ENCODE measurements at regions not wholly inside any gene's neighbourhood (a gene's known extent, or its start where the extent isn't known, plus 50 kb on each side); places are given as distances from the start of the nearest gene placed in this dataset.

GRCh38 chr1:47491341-47491753 lies 53.5 kb downstream of the FOXD2 start:
- no peak for DNase-seq
- Histone ChIP-seq H4K20me1 (ENCODE audit: control insufficient read depth, insufficient read depth, insufficient read length) (no peaks in the 10 kb centered on the region), H4K91ac (ENCODE audit: insufficient read length, low read depth, low read length) (no peak overlapping the region), H3K9ac (ENCODE audit: extremely low read depth, insufficient read length, low read length) (no peak overlapping the region), H3K23me2 (ENCODE audit: insufficient read length, low read depth, low read length, poor library complexity, severe bottlenecking) (no peaks in the 10 kb centered on the region), H3K4me2 (ENCODE audit: insufficient read depth, insufficient read length, low read length) (no peak overlapping the region), H3K4me1 (ENCODE audit: insufficient read depth, low read length) (no peaks in the 10 kb centered on the region), H3K18ac (ENCODE audit: insufficient read length, low read depth, low read length) (no peak overlapping the region), H2BK20ac (ENCODE audit: low read depth, low read length, poor library complexity, severe bottlenecking) (no peak overlapping the region), H3K23ac (ENCODE audit: insufficient read length, low read depth, low read length) (no peak overlapping the region), H2AK5ac (ENCODE audit: insufficient read length, low read length) (no peak overlapping the region), H3K4ac (ENCODE audit: low read depth, low read length) (no peak overlapping the region), H4K5ac (ENCODE audit: insufficient read length, low read depth, low read length) (no peak overlapping the region), H3K14ac (ENCODE audit: insufficient read depth, low read length) (no peak overlapping the region), H3K9me3 (ENCODE audit: control insufficient read depth, low read depth, low read length) (no peaks in the 10 kb centered on the region), H2BK15ac (ENCODE audit: low read depth, low read length) (no peak overlapping the region), H3T11ph (ENCODE audit: low read length) (no peak overlapping the region), H4K8ac (replicated peaks; ENCODE audit: insufficient read length, low read depth, low read length) (no peak overlapping the region), H3K27ac (ENCODE audit: insufficient read length, low read depth, low read length) (no peak overlapping the region), H2BK5ac (ENCODE audit: insufficient read length, low read length) (no peak overlapping the region), H3K79me1 (ENCODE audit: insufficient read depth, low read depth, low read length, poor library complexity, severe bottlenecking) (no peaks in the 10 kb centered on the region), H2BK120ac (ENCODE audit: low read depth, low read length, poor library complexity, severe bottlenecking) (no peak overlapping the region), H3K79me2 (ENCODE audit: insufficient read depth, low read length) (no peaks in the 10 kb centered on the region), H2AFZ (ENCODE audit: low read length) (no peak overlapping the region), H3K56ac (ENCODE audit: insufficient read length, low read depth, low read length) (no peak overlapping the region), H3K27me3 (ENCODE audit: insufficient read depth, low read length) (no peaks in the 10 kb centered on the region; the same call in 1 of the 2 replicates), H2BK12ac (ENCODE audit: insufficient read length, low read depth, low read length) (no peak overlapping the region)
- Mint-ChIP-seq H3K27ac (no peak overlapping the region), H3K4me1 (peaks cover 10 to 16% of the 10 kb centered on the region in 2 experiments), H3K4me3 (no peak overlapping the region), H3K27me3 (ENCODE audit: low read depth) (peaks cover 61% of the 10 kb centered on the region), H3K36me3 (ENCODE audit: insufficient read depth in 1 of 3, low read depth in 3 of 3) (no peaks in the 10 kb centered on the region), H3K9me3 (no peaks in the 10 kb centered on the region)
- no CpG with 5 or more reads among the region's 7 CpGs for WGBS (ENCODE audit: extremely low coverage, insufficient read length, low lambda C conversion rate)
- TF ChIP-seq, protein P1, sequence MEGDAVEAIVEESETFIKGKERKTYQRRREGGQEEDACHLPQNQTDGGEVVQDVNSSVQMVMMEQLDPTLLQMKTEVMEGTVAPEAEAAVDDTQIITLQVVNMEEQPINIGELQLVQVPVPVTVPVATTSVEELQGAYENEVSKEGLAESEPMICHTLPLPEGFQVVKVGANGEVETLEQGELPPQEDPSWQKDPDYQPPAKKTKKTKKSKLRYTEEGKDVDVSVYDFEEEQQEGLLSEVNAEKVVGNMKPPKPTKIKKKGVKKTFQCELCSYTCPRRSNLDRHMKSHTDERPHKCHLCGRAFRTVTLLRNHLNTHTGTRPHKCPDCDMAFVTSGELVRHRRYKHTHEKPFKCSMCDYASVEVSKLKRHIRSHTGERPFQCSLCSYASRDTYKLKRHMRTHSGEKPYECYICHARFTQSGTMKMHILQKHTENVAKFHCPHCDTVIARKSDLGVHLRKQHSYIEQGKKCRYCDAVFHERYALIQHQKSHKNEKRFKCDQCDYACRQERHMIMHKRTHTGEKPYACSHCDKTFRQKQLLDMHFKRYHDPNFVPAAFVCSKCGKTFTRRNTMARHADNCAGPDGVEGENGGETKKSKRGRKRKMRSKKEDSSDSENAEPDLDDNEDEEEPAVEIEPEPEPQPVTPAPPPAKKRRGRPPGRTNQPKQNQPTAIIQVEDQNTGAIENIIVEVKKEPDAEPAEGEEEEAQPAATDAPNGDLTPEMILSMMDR (conservative IDR thresholded peaks at IDR 0.05), result peak; percentile 21; the same call in 1 of the 3 replicates

Data from H9 (cell line).